Loucy (cell line): ENCODE measurements at regions not wholly inside any gene's neighbourhood (a gene's known extent, or its start where the extent isn't known, plus 50 kb on each side); places are given as distances from the start of the nearest gene placed in this dataset.

Source experiments
- H2AFZ ChIP-seq: fragments of 200-600 bp; sonication (generic); 2 replicates; pipeline ENCODE4 v1.6.0; 2016; ENCODE audit warnings: antibody characterized with exemption, mild to moderate bottlenecking, low read length, moderate library complexity
- H3F3A ChIP-seq: fragments of 200-600 bp; 2 replicates; pipeline ENCODE4 v1.6.0; 2016; ENCODE audit warnings: antibody characterized with exemption, low read depth, mild to moderate bottlenecking
- H3K27me3 ChIP-seq: fragments of 200-600 bp; sonication (generic); 2 replicates; pipeline ENCODE4 v1.6.1; 2014; ENCODE audit warnings: low read length, mild to moderate bottlenecking; ENCODE audit not compliant: insufficient read depth, poor library complexity, severe bottlenecking
- H3K36me3 ChIP-seq: fragments of 200-600 bp; sonication (generic); 2 replicates; pipeline ENCODE4 v1.6.1; 2016; ENCODE audit warnings: low read length; ENCODE audit not compliant: insufficient read depth
- H3K4me1 ChIP-seq: fragments of 200-600 bp; sonication (generic); 2 replicates; pipeline ENCODE4 v1.5.1; 2014; ENCODE audit warnings: low read length, mild to moderate bottlenecking; ENCODE audit not compliant: insufficient read depth, poor library complexity, severe bottlenecking
- H3K4me2 ChIP-seq: fragments of 200-600 bp; sonication (generic); 2 replicates; pipeline ENCODE4 v1.6.0; 2014; ENCODE audit warnings: antibody characterized with exemption, low read length, low read depth, mild to moderate bottlenecking; ENCODE audit not compliant: poor library complexity, severe bottlenecking
- H3K4me3 ChIP-seq: fragments of 200-600 bp; sonication (generic); 2 replicates; pipeline ENCODE4 v1.5.1; 2014; ENCODE audit warnings: low read length, mild to moderate bottlenecking, mixed read lengths; ENCODE audit not compliant: poor library complexity, severe bottlenecking
- H3K79me2 ChIP-seq: fragments of 200-600 bp; sonication (generic); 2 replicates; pipeline ENCODE4 v1.6.1; 2014; ENCODE audit warnings: low read length; ENCODE audit not compliant: insufficient read depth
- H3K9ac ChIP-seq: fragments of 200-600 bp; sonication (generic); 2 replicates; pipeline ENCODE4 v1.6.0; 2014; ENCODE audit warnings: mild to moderate bottlenecking, low read depth, low read length, moderate library complexity; ENCODE audit not compliant: poor library complexity, severe bottlenecking
- H3K9me2 ChIP-seq: fragments of 200-600 bp; sonication (generic); replicated peaks from 2 replicates; pipeline ENCODE4 v1.6.1; 2016; ENCODE audit warnings: low read depth, low read length, mixed read lengths
- H3K9me3 ChIP-seq: fragments of 200-600 bp; sonication (generic); 2 replicates; pipeline ENCODE4 v1.6.1; 2014; ENCODE audit warnings: mild to moderate bottlenecking, antibody characterized with exemption, low read length, low read depth; ENCODE audit not compliant: insufficient read depth
- H4K20me1 ChIP-seq: fragments of 200-600 bp; sonication (generic); 2 replicates; pipeline ENCODE4 v1.6.0; 2014; ENCODE audit warnings: antibody characterized with exemption, low read length, mild to moderate bottlenecking; ENCODE audit not compliant: insufficient read depth, poor library complexity, severe bottlenecking
- EZH2phosphoT487 ChIP-seq: fragments of 200-600 bp; IDR thresholded peaks from 2 replicates; pipeline ENCODE4 v1.6.1; 2018; ENCODE audit warnings: antibody characterized with exemption, mild to moderate bottlenecking, moderate library complexity, borderline replicate concordance
- TF ChIP-seq, protein P1 (sequence below): fragments of 200-600 bp; sonication (generic); conservative IDR thresholded peaks from 2 replicates; pipeline ENCODE4 v1.5.1; 2014; ENCODE audit warnings: mild to moderate bottlenecking, antibody characterized with exemption, low read length

DNA sequence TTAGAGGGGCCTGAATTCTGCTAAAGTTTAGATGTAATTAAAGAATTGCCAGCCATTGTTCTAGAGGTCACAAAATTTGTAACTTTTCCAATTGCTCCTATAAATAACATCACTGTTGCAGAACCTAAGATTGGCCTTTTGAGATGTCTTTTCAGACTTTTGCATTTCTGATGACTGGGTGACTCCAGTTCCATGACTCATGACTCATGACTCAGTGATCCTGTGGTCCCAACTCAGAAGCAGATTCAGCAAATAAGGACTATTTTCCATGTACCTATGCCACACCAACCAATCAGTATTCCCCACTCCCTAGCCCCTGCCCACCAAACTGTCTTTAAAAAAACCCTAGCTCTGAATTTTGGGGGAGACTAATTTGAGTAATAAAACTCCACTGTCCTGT lies 740.9 kb downstream of the CDH8 start:
- H3K27me3 ChIP-seq: no peaks in the 10 kb centered on the region
- no peak overlapping the region for H2AFZ ChIP-seq
- H3F3A ChIP-seq: no peaks in the 10 kb centered on the region
- H3K9me3 ChIP-seq: no peaks in the 10 kb centered on the region
- no peaks in the 10 kb centered on the region for H3K4me1 ChIP-seq
- H3K4me2 ChIP-seq: no peak overlapping the region
- H3K9me2 ChIP-seq: no peaks in the 10 kb centered on the region
- no peak overlapping the region for H3K9ac ChIP-seq
- H3K4me3 ChIP-seq: no peak overlapping the region
- H4K20me1 ChIP-seq: no peaks in the 10 kb centered on the region
- no peaks in the 10 kb centered on the region for H3K79me2 ChIP-seq
- TF ChIP-seq EZH2phosphoT487: no peak
- TF ChIP-seq, protein P1, sequence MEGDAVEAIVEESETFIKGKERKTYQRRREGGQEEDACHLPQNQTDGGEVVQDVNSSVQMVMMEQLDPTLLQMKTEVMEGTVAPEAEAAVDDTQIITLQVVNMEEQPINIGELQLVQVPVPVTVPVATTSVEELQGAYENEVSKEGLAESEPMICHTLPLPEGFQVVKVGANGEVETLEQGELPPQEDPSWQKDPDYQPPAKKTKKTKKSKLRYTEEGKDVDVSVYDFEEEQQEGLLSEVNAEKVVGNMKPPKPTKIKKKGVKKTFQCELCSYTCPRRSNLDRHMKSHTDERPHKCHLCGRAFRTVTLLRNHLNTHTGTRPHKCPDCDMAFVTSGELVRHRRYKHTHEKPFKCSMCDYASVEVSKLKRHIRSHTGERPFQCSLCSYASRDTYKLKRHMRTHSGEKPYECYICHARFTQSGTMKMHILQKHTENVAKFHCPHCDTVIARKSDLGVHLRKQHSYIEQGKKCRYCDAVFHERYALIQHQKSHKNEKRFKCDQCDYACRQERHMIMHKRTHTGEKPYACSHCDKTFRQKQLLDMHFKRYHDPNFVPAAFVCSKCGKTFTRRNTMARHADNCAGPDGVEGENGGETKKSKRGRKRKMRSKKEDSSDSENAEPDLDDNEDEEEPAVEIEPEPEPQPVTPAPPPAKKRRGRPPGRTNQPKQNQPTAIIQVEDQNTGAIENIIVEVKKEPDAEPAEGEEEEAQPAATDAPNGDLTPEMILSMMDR: no peak
- H3K36me3 ChIP-seq: no peaks in the 10 kb centered on the region

DNA sequence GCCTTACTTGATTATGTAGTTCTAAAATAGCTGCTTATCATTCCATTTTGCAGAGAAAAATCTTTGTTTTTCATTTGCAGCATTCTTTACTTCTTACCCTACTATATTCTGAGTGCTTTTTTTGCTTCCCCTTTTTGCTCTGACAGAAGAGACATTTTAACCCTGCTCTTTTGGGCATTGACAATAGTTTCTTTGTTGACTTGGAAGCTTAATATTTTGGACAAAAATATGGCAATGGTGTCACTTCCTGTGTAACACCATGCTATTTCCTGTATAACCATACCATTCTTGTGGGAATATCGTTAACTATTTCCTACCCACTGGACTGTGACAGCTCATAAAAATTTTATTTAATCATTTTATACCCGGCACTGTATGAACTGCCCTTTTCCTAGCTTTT lies 747.1 kb downstream of the CDH8 start:
- Histone ChIP-seq H3K9me2 (no peaks in the 10 kb centered on the region), H4K20me1 (no peaks in the 10 kb centered on the region), H3K36me3 (no peaks in the 10 kb centered on the region), H3K79me2 (no peaks in the 10 kb centered on the region), H3K9ac (no peak overlapping the region), H3K27me3 (no peaks in the 10 kb centered on the region), H3K4me2 (no peak overlapping the region), H2AFZ (no peak overlapping the region), H3K4me1 (no peaks in the 10 kb centered on the region), H3K4me3 (no peak overlapping the region), H3K9me3 (no peaks in the 10 kb centered on the region), H3F3A (no peaks in the 10 kb centered on the region)
- TF ChIP-seq, protein P1: no peak
- no peak for TF ChIP-seq EZH2phosphoT487

DNA sequence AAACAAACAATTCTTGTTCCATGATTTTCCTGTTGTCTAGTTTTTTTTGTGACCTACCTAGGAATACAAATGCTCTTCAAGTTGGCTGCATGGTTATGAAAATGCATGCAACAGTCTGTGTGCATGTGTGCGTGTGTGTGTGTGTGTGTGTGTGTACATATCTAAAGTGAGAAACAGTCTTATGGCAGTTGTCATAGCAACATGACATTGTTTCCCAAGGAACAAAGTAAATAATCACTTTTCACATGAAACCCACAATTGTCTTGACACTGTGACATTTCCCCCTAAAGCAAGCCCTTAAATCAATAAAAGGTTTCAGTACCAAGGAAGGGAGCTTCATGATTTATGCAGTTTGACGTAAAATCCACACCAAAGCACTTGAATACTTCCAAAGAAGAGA lies 758.4 kb downstream of the CDH8 start:
- Histone ChIP-seq H3K79me2 (no peaks in the 10 kb centered on the region), H3K4me2 (no peak overlapping the region), H3K36me3 (no peaks in the 10 kb centered on the region), H4K20me1 (no peaks in the 10 kb centered on the region), H3K9me2 (no peaks in the 10 kb centered on the region), H3K4me1 (no peaks in the 10 kb centered on the region), H3K27me3 (no peaks in the 10 kb centered on the region), H3K9ac (no peak overlapping the region), H3K9me3 (no peaks in the 10 kb centered on the region), H3K4me3 (no peak overlapping the region), H2AFZ (no peak overlapping the region), H3F3A (no peaks in the 10 kb centered on the region)
- TF ChIP-seq, protein P1: no peak
- TF ChIP-seq EZH2phosphoT487: no peak
